Body of pancreas (tissue), 4 donors: ENCODE measurements at regions not wholly inside any gene's neighbourhood (a gene's known extent, or its start where the extent isn't known, plus 50 kb on each side); places are given as distances from the start of the nearest gene placed in this dataset.
"Not testable (repeated sequence)": the region's sequence is repeated elsewhere in the genome, so short reads cannot be mapped to it uniquely, and the experiment has no call there.

Experiments used
- CTCF ChIP-seq, 7 experiments: fragments of 450-650 bp in 4 of 7; fragments of 200-600 bp in 3 of 7; sonication (generic) in 3 of 7; IDR thresholded peaks; one replicate each; pipeline ENCODE4 v1.5.1; 2016 to 2019; ENCODE audit warnings: antibody characterized with exemption in 7 of 7
- POLR2A ChIP-seq, 3 donors: fragments of 450-650 bp; IDR thresholded peaks; one replicate each; pipeline ENCODE4 v1.6.1; 2016; ENCODE audit warnings: antibody characterized with exemption in 3 of 3, mild to moderate bottlenecking in 2 of 3

GRCh38 chrX:13404777-13405176 lies 84.9 kb upstream of the ATXN3L start:
- TF ChIP-seq CTCF, POLR2A (IDR thresholded peaks at IDR 0.05): not testable (repeated sequence)
